ENCODE measurements at regions not wholly inside any gene's neighbourhood (a gene's known extent, or its start where the extent isn't known, plus 50 kb on each side); places are given as distances from the start of the nearest gene placed in this dataset.

DNA sequence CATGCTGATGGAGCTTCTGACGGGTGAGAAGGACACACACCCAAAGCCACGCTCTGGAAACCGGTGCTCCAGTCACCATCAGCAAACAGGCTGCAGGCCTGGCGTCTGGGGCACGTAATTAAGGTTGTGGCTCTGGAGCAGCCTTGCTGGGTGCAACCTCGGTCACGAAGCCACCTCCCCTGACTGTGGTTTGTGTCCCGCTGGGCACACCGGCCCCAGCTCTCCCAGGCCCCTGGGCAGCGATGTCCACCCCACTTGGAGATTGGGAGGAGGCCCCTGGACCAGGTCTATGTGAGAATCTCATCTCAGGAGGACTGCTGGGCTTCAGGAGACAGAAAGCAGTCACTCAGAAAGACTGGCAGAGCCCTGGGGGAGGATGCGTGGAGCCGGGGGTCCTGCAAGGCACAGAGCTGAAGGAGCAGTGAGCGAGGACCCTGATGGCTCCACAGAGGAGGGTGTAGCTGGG lies 631.6 kb downstream of the BRD1 start:
- BruUV-seq (replicated peaks), result no TSS peak
- TF ChIP-seq POLR2AphosphoS5 (IDR thresholded peaks at IDR 0.05; ENCODE audit: low read depth, low read length) (no peak), TCF7L2 (IDR thresholded peaks at IDR 0.05; ENCODE audit: low read depth, low read length) (no peak), SIN3A (IDR thresholded peaks at IDR 0.05; ENCODE audit: borderline replicate concordance, insufficient read depth, low read depth, low read length) (no peak)
- TF ChIP-seq, protein P1, sequence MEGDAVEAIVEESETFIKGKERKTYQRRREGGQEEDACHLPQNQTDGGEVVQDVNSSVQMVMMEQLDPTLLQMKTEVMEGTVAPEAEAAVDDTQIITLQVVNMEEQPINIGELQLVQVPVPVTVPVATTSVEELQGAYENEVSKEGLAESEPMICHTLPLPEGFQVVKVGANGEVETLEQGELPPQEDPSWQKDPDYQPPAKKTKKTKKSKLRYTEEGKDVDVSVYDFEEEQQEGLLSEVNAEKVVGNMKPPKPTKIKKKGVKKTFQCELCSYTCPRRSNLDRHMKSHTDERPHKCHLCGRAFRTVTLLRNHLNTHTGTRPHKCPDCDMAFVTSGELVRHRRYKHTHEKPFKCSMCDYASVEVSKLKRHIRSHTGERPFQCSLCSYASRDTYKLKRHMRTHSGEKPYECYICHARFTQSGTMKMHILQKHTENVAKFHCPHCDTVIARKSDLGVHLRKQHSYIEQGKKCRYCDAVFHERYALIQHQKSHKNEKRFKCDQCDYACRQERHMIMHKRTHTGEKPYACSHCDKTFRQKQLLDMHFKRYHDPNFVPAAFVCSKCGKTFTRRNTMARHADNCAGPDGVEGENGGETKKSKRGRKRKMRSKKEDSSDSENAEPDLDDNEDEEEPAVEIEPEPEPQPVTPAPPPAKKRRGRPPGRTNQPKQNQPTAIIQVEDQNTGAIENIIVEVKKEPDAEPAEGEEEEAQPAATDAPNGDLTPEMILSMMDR (IDR thresholded peaks at IDR 0.05), result no peak
- TF ChIP-seq, protein P2, sequence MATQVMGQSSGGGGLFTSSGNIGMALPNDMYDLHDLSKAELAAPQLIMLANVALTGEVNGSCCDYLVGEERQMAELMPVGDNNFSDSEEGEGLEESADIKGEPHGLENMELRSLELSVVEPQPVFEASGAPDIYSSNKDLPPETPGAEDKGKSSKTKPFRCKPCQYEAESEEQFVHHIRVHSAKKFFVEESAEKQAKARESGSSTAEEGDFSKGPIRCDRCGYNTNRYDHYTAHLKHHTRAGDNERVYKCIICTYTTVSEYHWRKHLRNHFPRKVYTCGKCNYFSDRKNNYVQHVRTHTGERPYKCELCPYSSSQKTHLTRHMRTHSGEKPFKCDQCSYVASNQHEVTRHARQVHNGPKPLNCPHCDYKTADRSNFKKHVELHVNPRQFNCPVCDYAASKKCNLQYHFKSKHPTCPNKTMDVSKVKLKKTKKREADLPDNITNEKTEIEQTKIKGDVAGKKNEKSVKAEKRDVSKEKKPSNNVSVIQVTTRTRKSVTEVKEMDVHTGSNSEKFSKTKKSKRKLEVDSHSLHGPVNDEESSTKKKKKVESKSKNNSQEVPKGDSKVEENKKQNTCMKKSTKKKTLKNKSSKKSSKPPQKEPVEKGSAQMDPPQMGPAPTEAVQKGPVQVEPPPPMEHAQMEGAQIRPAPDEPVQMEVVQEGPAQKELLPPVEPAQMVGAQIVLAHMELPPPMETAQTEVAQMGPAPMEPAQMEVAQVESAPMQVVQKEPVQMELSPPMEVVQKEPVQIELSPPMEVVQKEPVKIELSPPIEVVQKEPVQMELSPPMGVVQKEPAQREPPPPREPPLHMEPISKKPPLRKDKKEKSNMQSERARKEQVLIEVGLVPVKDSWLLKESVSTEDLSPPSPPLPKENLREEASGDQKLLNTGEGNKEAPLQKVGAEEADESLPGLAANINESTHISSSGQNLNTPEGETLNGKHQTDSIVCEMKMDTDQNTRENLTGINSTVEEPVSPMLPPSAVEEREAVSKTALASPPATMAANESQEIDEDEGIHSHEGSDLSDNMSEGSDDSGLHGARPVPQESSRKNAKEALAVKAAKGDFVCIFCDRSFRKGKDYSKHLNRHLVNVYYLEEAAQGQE (IDR thresholded peaks at IDR 0.05; ENCODE audit: insufficient read depth in 1 of 2, low read depth in 2 of 2, low read length in 1 of 2), result no peak
- intact Hi-C loops (cut with micrococcal nuclease; ENCODE audit: unreplicated experiment) (no loop called here), in situ Hi-C loops (cut with HindIII; ENCODE audit: low pct_unique_long_range_greater_than_20kb, low sequenced_read_pairs) (no loop called here)
- H3K36me3 ChIP-seq (ENCODE audit: control insufficient read depth, insufficient read depth, low read length), result no peaks in the 10 kb centered on the region
- DNase-seq (ENCODE audit: low read depth, low spot score) (no peak), ATAC-seq (no peak)
- H3K9me3 ChIP-seq (ENCODE audit: control insufficient read depth, insufficient read depth, low read depth, low read length), result no peaks in the 10 kb centered on the region
- no peak overlapping the region for H3K4me3 ChIP-seq (ENCODE audit: low read depth in 2 of 2, low read length in 2 of 2)
- CTCF ChIA-PET, result no interaction called here
- peaks cover 2% of the 10 kb centered on the region; the same call in 1 of the 2 replicates for H3K27me3 ChIP-seq (ENCODE audit: control insufficient read depth, insufficient read depth, low read length)
- POLR2A ChIA-PET, result no interaction called here
- no peak overlapping the region for H3K27ac ChIP-seq (ENCODE audit: low read length)
- no peaks in the 10 kb centered on the region for H3K4me1 ChIP-seq (ENCODE audit: control insufficient read depth, insufficient read depth, low read length)

DNA sequence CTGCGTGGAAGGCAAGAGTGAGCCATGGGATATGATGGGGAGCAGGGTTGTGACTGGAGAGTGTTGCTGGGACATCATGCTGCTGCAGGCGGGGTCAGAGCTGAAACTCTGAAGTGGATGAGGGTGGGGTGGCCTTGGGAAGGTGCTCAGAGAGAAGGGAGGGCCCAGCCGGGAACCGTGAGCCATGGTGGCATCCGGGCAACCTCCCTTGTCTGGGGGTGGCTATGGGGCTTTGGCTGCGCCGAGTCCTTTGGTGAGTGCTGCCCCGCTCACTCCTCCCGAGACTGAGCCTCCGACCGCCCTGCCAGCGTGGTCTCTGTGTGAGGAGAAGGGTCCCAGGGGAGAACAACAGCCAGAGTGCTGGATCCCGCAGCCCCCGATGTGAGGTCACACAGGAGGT lies 632.0 kb downstream of the BRD1 start:
- no peaks in the 10 kb centered on the region for H3K36me3 ChIP-seq (ENCODE audit: control insufficient read depth, insufficient read depth, low read length)
- BruUV-seq (replicated peaks), result no TSS peak
- no peak for DNase-seq (ENCODE audit: low read depth, low spot score)
- ChIA-PET POLR2A (no interaction called here), CTCF (no interaction called here)
- H3K9me3 ChIP-seq (ENCODE audit: control insufficient read depth, insufficient read depth, low read depth, low read length), result no peaks in the 10 kb centered on the region
- in situ Hi-C loops (cut with HindIII; ENCODE audit: low pct_unique_long_range_greater_than_20kb, low sequenced_read_pairs), result no loop called here
- no peak for ATAC-seq
- no peak overlapping the region for H3K27ac ChIP-seq (ENCODE audit: low read length)
- intact Hi-C loops (cut with micrococcal nuclease; ENCODE audit: unreplicated experiment), result no loop called here
- H3K4me1 ChIP-seq (ENCODE audit: control insufficient read depth, insufficient read depth, low read length), result no peaks in the 10 kb centered on the region
- no peak overlapping the region for H3K4me3 ChIP-seq (ENCODE audit: low read depth in 2 of 2, low read length in 2 of 2)
- TF ChIP-seq POLR2AphosphoS5 (IDR thresholded peaks at IDR 0.05; ENCODE audit: low read depth, low read length) (no peak), SIN3A (IDR thresholded peaks at IDR 0.05; ENCODE audit: borderline replicate concordance, insufficient read depth, low read depth, low read length) (no peak), TCF7L2 (IDR thresholded peaks at IDR 0.05; ENCODE audit: low read depth, low read length) (no peak)
- TF ChIP-seq, protein P2 (IDR thresholded peaks at IDR 0.05; ENCODE audit: insufficient read depth in 1 of 2, low read depth in 2 of 2, low read length in 1 of 2), result no peak
- TF ChIP-seq, protein P1 (IDR thresholded peaks at IDR 0.05), result no peak
- peaks cover 2% of the 10 kb centered on the region; the same call in 1 of the 2 replicates for H3K27me3 ChIP-seq (ENCODE audit: control insufficient read depth, insufficient read depth, low read length)

Measured in Panc1 (cell line).